ENCODE measurements at regions not wholly inside any gene's neighbourhood (a gene's known extent, or its start where the extent isn't known, plus 50 kb on each side); places are given as distances from the start of the nearest gene placed in this dataset.
A peak's percentile ranks its signal among the peaks of the same experiment; 100 is the strongest.
"Not testable (repeated sequence)": the region's sequence is repeated elsewhere in the genome, so short reads cannot be mapped to it uniquely, and the experiment has no call there.

GRCh38 chr13:78540058-78540457 is 63.3 kb downstream of the POU4F1 start:
- no peak for DNase-seq

- DNase-seq = not testable (repeated sequence)
Observed at GRCh38 chr13:78526044-78526443, 77.3 kb downstream of the POU4F1 start.

- no peak for DNase-seq
Observed at GRCh38 chr13:78524936-78525335, 78.4 kb downstream of the POU4F1 start.

GRCh38 chr13:78521091-78521490 is 82.3 kb downstream of the POU4F1 start:
- DNase-seq = no peak

- DNase-seq = no peak
Observed at GRCh38 chr13:78520425-78520824, 82.9 kb downstream of the POU4F1 start.

GRCh38 chr13:78518482-78518881 is 84.9 kb downstream of the POU4F1 start:
- DNase-seq = not testable (repeated sequence)

GRCh38 chr13:78499802-78500201 is 103.5 kb downstream of the POU4F1 start:
- DNase-seq = peak; percentile 18

GRCh38 chr13:78497702-78498355 is 105.5 kb downstream of the POU4F1 start:
- DNase-seq = no peak

- DNase-seq = no peak
Observed at GRCh38 chr13:78491978-78492377, 111.4 kb downstream of the POU4F1 start.

- DNase-seq = not testable (repeated sequence)
Observed at GRCh38 chr13:78490225-78490624, 113.1 kb downstream of the POU4F1 start.

GRCh38 chr13:78487707-78488106 is 115.6 kb downstream of the POU4F1 start:
- no peak for DNase-seq

GRCh38 chr13:78485803-78486202 is 117.5 kb downstream of the POU4F1 start:
- no peak for DNase-seq

GRCh38 chr13:78478183-78478582 is 125.2 kb downstream of the POU4F1 start:
- no peak for DNase-seq

- DNase-seq = no peak
Observed at GRCh38 chr13:78476910-78477309, 126.4 kb downstream of the POU4F1 start.

- no peak for DNase-seq
Observed at GRCh38 chr13:78468621-78469020, 134.7 kb downstream of the POU4F1 start.

GRCh38 chr13:78465250-78465649 is 138.1 kb downstream of the POU4F1 start:
- DNase-seq = no peak

GRCh38 chr13:78460176-78460575 is 143.2 kb downstream of the POU4F1 start:
- no peak for DNase-seq

- no peak for DNase-seq
Observed at GRCh38 chr13:78443839-78444238, 159.5 kb downstream of the POU4F1 start.

GRCh38 chr13:78437781-78438180 is 165.6 kb downstream of the POU4F1 start:
- DNase-seq = no peak

GRCh38 chr13:78436311-78436710 is 167.0 kb downstream of the POU4F1 start:
- DNase-seq = no peak

- DNase-seq = no peak
Observed at GRCh38 chr13:78431328-78431727, 172.0 kb downstream of the POU4F1 start.

GRCh38 chr13:78430811-78431210 is 172.5 kb downstream of the POU4F1 start:
- DNase-seq = no peak

- no peak for DNase-seq
Observed at GRCh38 chr13:78430166-78430791, 173.1 kb downstream of the POU4F1 start.

- no peak for DNase-seq
Observed at GRCh38 chr13:78428646-78429045, 174.7 kb downstream of the POU4F1 start.

- DNase-seq = no peak
Observed at GRCh38 chr13:78426183-78426582, 177.2 kb downstream of the POU4F1 start.

Measured in NCI-H69 (cell line).